Activated B cell treated with CpG ODN at 0.5 μM for 24 hours (primary cell): ENCODE measurements at regions not wholly inside any gene's neighbourhood (a gene's known extent, or its start where the extent isn't known, plus 50 kb on each side); places are given as distances from the start of the nearest gene placed in this dataset.
A peak's percentile ranks its signal among the peaks of the same experiment; 100 is the strongest.
"Not testable (repeated sequence)": the region's sequence is repeated elsewhere in the genome, so short reads cannot be mapped to it uniquely, and the experiment has no call there.

Experiments
- ATAC-seq: fragments of 200-7000 bp; cut with Tn5 transposase; one replicate; pipeline ENCODE4 v1.10.0; 2021; ENCODE audit warnings: low read depth, mild to moderate bottlenecking, moderate library complexity
- CTCF ChIA-PET: fragments of 350-600 bp; sonication (Branson Sonifier 250); formaldehyde crosslinking; loops from one replicate; lab custom pipeline; 2021; ENCODE audit warnings: antibody characterized with exemption; lab: Charles Lee
- POLR2A ChIA-PET: fragments of 350-600 bp; sonication (Branson Sonifier 250); formaldehyde crosslinking; loops from one replicate; lab custom pipeline; 2021; ENCODE audit warnings: antibody characterized with exemption; lab: Charles Lee
- DNase-seq: peaks from one replicate; pipeline ENCODE4 v3.0.0; 2022
- H3K27ac Mint-ChIP-seq: one replicate; pipeline ENCODE4 v1.8.0; 2020; ENCODE audit warnings: mixed read lengths
- H3K27me3 Mint-ChIP-seq: one replicate; pipeline ENCODE4 v1.8.0; 2021; ENCODE audit warnings: mixed read lengths
- H3K36me3 Mint-ChIP-seq: one replicate; pipeline ENCODE4 v1.8.0; 2021; ENCODE audit warnings: low read depth, mixed read lengths
- H3K4me1 Mint-ChIP-seq: one replicate; pipeline ENCODE4 v1.8.0; 2021; ENCODE audit warnings: mixed read lengths
- H3K4me3 Mint-ChIP-seq: one replicate; pipeline ENCODE4 v1.8.0; 2020; ENCODE audit warnings: mild to moderate bottlenecking, mixed read lengths
- H3K9me3 Mint-ChIP-seq: one replicate; pipeline ENCODE4 v1.8.0; 2020; ENCODE audit warnings: mixed read lengths
- intact Hi-C: fragments of 100-400 bp; cut with micrococcal nuclease; formaldehyde crosslinking; loops from one replicate; pipeline ENCODE4 v1.15.1; 2024
- TF ChIP-seq, protein P1 (sequence below): fragments of 200-600 bp; IDR thresholded peaks from one replicate; pipeline ENCODE4 v1.8.0; 2022; ENCODE audit warnings: antibody characterized with exemption, mild to moderate bottlenecking

DNA sequence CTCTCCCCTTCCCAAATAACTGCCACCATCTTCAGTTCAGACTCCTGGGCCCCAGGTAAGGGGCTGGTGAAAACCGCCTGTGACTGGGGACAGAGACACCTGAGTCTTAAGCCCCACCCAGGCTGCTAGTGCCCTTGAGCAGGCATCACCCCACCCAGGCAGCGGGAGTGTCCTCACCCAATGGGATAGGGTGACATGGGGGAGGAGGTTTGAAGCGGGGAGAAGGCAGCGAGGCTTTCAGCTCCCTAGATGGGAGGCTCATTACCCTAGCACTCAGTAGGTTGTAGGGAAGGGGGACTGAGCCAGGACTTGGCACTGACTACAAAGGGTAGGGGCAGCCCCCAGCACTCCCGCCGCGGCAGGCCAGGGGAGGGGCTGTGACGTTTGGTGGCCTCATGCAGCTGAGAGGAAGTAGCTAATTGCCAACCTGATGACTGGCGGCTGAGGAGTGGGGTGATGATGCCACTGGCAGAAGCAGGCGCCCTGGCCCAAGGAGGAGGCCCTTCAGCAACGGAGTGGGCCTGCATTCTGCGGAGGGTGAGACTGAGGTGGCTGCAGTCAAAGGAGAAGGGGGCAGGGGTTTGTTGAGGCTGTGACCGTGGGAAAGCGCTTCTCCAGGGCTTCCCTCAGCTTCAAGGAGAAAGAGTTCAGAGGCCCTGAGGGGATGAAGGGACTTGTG is 126.9 kb downstream of the MRPL14 start:
- CTCF ChIA-PET, result no interaction called here
- Mint-ChIP-seq H3K4me3 (peak overlapping the region; percentile 20), H3K27me3 (peaks cover 29% of the 10 kb centered on the region), H3K36me3 (no peaks in the 10 kb centered on the region), H3K9me3 (no peaks in the 10 kb centered on the region), H3K27ac (no peak overlapping the region), H3K4me1 (peaks cover 20% of the 10 kb centered on the region)
- DNase-seq (no peak), ATAC-seq (peak; percentile 41)
- intact Hi-C loops, result loop anchor here (2.0 to 5.0 kb wide), 3 partner anchors 72 to 333 kb away; partner anchors contain the start of gene VEGFA
- POLR2A ChIA-PET, result interaction anchor here (0.5 kb wide), 1 partner anchor 287 kb away, joined by 11 read pairs; no protein-coding TSS in a partner anchor
- TF ChIP-seq, protein P1, sequence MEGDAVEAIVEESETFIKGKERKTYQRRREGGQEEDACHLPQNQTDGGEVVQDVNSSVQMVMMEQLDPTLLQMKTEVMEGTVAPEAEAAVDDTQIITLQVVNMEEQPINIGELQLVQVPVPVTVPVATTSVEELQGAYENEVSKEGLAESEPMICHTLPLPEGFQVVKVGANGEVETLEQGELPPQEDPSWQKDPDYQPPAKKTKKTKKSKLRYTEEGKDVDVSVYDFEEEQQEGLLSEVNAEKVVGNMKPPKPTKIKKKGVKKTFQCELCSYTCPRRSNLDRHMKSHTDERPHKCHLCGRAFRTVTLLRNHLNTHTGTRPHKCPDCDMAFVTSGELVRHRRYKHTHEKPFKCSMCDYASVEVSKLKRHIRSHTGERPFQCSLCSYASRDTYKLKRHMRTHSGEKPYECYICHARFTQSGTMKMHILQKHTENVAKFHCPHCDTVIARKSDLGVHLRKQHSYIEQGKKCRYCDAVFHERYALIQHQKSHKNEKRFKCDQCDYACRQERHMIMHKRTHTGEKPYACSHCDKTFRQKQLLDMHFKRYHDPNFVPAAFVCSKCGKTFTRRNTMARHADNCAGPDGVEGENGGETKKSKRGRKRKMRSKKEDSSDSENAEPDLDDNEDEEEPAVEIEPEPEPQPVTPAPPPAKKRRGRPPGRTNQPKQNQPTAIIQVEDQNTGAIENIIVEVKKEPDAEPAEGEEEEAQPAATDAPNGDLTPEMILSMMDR, result no peak

DNA sequence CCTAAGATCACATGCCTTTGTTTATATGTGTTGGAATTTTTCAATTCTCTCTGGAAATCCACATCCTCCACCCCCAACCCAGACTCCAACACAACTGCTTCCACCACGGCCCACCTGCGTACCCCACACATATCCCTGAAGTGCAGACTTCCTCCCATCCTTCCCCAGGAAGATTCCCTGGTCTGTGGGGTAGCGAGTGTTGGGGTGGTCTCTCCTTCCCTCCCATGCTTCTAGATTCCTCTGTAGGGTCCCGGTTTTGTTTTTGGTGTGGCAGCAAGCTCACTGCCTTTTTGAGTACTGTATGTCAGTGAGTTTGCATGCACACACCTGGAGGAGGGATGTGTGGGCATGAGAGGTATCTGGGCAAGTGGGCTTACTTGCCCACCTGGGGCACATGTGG is 127.6 kb downstream of the MRPL14 start:
- POLR2A ChIA-PET, result no interaction called here
- peaks cover 20% of the 10 kb centered on the region for H3K4me1 Mint-ChIP-seq
- peaks cover 27% of the 10 kb centered on the region for H3K27me3 Mint-ChIP-seq
- no peak overlapping the region for H3K27ac Mint-ChIP-seq
- intact Hi-C loops, result loop anchor here (2.0 to 5.0 kb wide), 3 partner anchors 73 to 332 kb away; partner anchors contain the start of gene VEGFA
- CTCF ChIA-PET, result no interaction called here
- no peak for DNase-seq
- no peak for ATAC-seq
- H3K4me3 Mint-ChIP-seq, result no peak overlapping the region
- TF ChIP-seq, protein P1, result no peak
- H3K36me3 Mint-ChIP-seq, result no peaks in the 10 kb centered on the region
- H3K9me3 Mint-ChIP-seq, result no peaks in the 10 kb centered on the region

GRCh38 chr6:43998592-43999243 is 128.5 kb downstream of the MRPL14 start:
- H3K9me3 Mint-ChIP-seq, H3K4me3 Mint-ChIP-seq, ATAC-seq, H3K27ac Mint-ChIP-seq, intact Hi-C loops, H3K36me3 Mint-ChIP-seq, POLR2A ChIA-PET, CTCF ChIA-PET, DNase-seq: not testable (repeated sequence)
- H3K4me1 Mint-ChIP-seq, result peaks cover 24% of the 10 kb centered on the region
- peaks cover 17% of the 10 kb centered on the region for H3K27me3 Mint-ChIP-seq

- not testable (repeated sequence) for ATAC-seq
Measured at GRCh38 chr6:43997990-43998585, 129.2 kb downstream of the MRPL14 start.

DNA sequence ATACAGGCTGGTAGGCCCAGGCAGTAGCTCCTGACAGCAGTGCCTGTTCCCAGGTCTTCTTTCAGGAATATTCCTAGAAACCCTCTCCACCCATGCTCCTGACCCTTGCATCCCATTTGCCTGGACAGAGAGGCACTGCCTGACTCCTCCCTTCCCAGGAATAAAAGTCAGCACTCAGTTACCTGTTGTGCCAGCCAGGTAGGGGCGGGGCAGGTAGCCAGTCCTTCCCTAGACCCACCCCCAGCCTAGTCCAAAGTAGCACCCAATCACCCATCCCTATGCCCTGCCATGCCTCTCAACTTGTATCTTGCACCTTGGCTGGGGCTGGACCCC is 129.9 kb downstream of the MRPL14 start:
- ATAC-seq, result no peak
- TF ChIP-seq, protein P1, result no peak
- H3K36me3 Mint-ChIP-seq, result no peaks in the 10 kb centered on the region
- no peaks in the 10 kb centered on the region for H3K9me3 Mint-ChIP-seq
- CTCF ChIA-PET, result no interaction called here
- POLR2A ChIA-PET, result no interaction called here
- peaks cover 11% of the 10 kb centered on the region for H3K27me3 Mint-ChIP-seq
- H3K27ac Mint-ChIP-seq, result no peak overlapping the region
- intact Hi-C loops, result no loop called here
- no peak overlapping the region for H3K4me3 Mint-ChIP-seq
- peaks cover 14% of the 10 kb centered on the region for H3K4me1 Mint-ChIP-seq
- DNase-seq, result no peak

More at GRCh38 chr6:43997990-43998585, 129.2 kb downstream of the MRPL14 start:
- H3K9me3 Mint-ChIP-seq, CTCF ChIA-PET, DNase-seq, H3K36me3 Mint-ChIP-seq, H3K27ac Mint-ChIP-seq, intact Hi-C loops, POLR2A ChIA-PET, H3K4me3 Mint-ChIP-seq: not testable (repeated sequence)
- H3K4me1 Mint-ChIP-seq, result peaks cover 19% of the 10 kb centered on the region
- H3K27me3 Mint-ChIP-seq, result peaks cover 11% of the 10 kb centered on the region
